Keratinocyte (primary cell): ENCODE measurements at regions not wholly inside any gene's neighbourhood (a gene's known extent, or its start where the extent isn't known, plus 50 kb on each side); places are given as distances from the start of the nearest gene placed in this dataset.

Experiments
- DNase-seq: peaks from one replicate; pipeline ENCODE4 v3.0.0-alpha.2; 2011; ENCODE audit warnings: low read depth, missing footprints, low spot score
- FAIRE-seq: peaks from 2 replicates; lab custom pipeline; 2011; peaks lifted over from hg19 to GRCh38; lab: Jason Lieb, UNC
- H2AFZ ChIP-seq: 2 replicates; pipeline ENCODE4 v1.6.0; 2012; ENCODE audit warnings: low read length, control low read depth, inconsistent platforms; ENCODE audit not compliant: control insufficient read depth
- H3K27ac ChIP-seq: 2 replicates; pipeline ENCODE4 v1.5.1; 2011; ENCODE audit warnings: low read length; ENCODE audit not compliant: control insufficient read depth, insufficient read depth
- H3K27me3 ChIP-seq: 3 replicates; pipeline ENCODE4 v1.6.0; 2011; ENCODE audit warnings: low read length; ENCODE audit not compliant: control insufficient read depth, insufficient read depth; ENCODE audit errors: extremely low read depth
- H3K36me3 ChIP-seq, 2 experiments: 2 replicates in 1 of 2; 3 replicates in 1 of 2; pipeline ENCODE4 v1.5.1; 2011; ENCODE audit warnings: low read length in 2 of 2, mild to moderate bottlenecking in 1 of 2; ENCODE audit not compliant: control insufficient read depth in 2 of 2, insufficient read depth in 2 of 2; ENCODE audit errors: extremely low read depth in 1 of 2
- H3K4me1 ChIP-seq: 3 replicates; pipeline ENCODE4 v1.5.1; 2011; ENCODE audit warnings: low read length; ENCODE audit not compliant: control insufficient read depth, insufficient read depth; ENCODE audit errors: extremely low read depth
- H3K4me2 ChIP-seq: 3 replicates; pipeline ENCODE4 v1.6.0; 2011; ENCODE audit warnings: low read depth, low read length; ENCODE audit not compliant: control insufficient read depth, insufficient read depth; ENCODE audit errors: extremely low read depth
- H3K4me3 ChIP-seq, 3 experiments: fragments of 200-600 bp in 1 of 3; sonication (generic) in 1 of 3; 2 replicates in 2 of 3; 3 replicates in 1 of 3; pipeline ENCODE4 v1.5.1; 2011 to 2016; ENCODE audit warnings: low read length in 3 of 3, mild to moderate bottlenecking in 3 of 3, control low read depth in 2 of 3, inconsistent platforms in 1 of 3, low read depth in 1 of 3, mixed read lengths in 1 of 3, mixed run types in 1 of 3, moderate library complexity in 1 of 3; ENCODE audit not compliant: control insufficient read depth in 2 of 3, insufficient read depth in 2 of 3; ENCODE audit errors: extremely low read depth in 1 of 3
- H3K79me2 ChIP-seq: 2 replicates; pipeline ENCODE4 v1.6.0; 2012; ENCODE audit warnings: low read length; ENCODE audit not compliant: control insufficient read depth, insufficient read depth
- H3K9ac ChIP-seq: 3 replicates; pipeline ENCODE4 v1.6.0; 2011; ENCODE audit warnings: low read length; ENCODE audit not compliant: control insufficient read depth, insufficient read depth; ENCODE audit errors: extremely low read depth
- H3K9me1 ChIP-seq: 3 replicates; pipeline ENCODE4 v1.6.0; 2011; ENCODE audit warnings: low read length; ENCODE audit not compliant: control insufficient read depth, insufficient read depth; ENCODE audit errors: extremely low read depth
- H3K9me3 ChIP-seq: 2 replicates; pipeline ENCODE4 v1.5.1; 2012; ENCODE audit warnings: low read depth, low read length; ENCODE audit not compliant: control insufficient read depth
- H4K20me1 ChIP-seq: 3 replicates; pipeline ENCODE4 v1.6.0; 2011; ENCODE audit warnings: low read length; ENCODE audit not compliant: control insufficient read depth, insufficient read depth; ENCODE audit errors: extremely low read depth
- EZH2 ChIP-seq: IDR thresholded peaks from one replicate; pipeline ENCODE4 v1.6.1; 2012; ENCODE audit warnings: inconsistent platforms, mild to moderate bottlenecking, low read length, moderate library complexity
- dilution Hi-C: fragments of 300-500 bp; cut with MboI; formaldehyde crosslinking; loops from one replicate; pipeline ENCODE4 v1.7.0; 2020; ENCODE audit warnings: low sequenced_read_pairs; ENCODE audit not compliant: extremely low pct_ligation_motif_present
- TF ChIP-seq, protein P1 (sequence below), 3 experiments: IDR thresholded peaks in 1 of 3; conservative IDR thresholded peaks in 1 of 3; optimal IDR thresholded peaks in 1 of 3; 2 replicates in 2 of 3; 3 replicates in 1 of 3; pipeline versions ENCODE3 to v1.5.1; 2011; ENCODE audit warnings: low read length in 3 of 3, mild to moderate bottlenecking in 3 of 3, moderate library complexity in 2 of 3, control low read depth in 1 of 3, inconsistent platforms in 1 of 3; ENCODE audit not compliant: insufficient read depth in 2 of 3; ENCODE audit errors: extremely low read depth in 1 of 3

DNA sequence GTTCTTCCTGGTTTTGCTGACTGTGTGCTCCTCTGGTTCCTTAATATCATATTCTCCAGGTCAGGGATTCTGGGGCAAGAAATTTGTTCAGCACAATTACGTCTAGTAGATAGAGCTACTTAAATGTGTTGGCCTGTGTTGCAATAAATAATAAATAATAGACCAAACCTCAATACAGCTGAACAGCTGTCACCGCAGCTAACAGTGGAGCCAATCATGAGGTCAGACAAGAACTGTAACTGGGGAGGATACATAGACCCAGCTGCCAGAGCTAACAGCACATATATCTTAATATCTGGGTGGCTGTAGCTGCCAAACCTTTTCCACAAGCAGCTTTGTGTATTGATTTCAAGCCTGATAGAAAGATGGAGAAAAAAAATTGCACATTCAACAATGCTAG, 1596.3 kb upstream of the PCDH20 start:
- H3K4me3 ChIP-seq, result no peak overlapping the region
- no peak overlapping the region for H3K27ac ChIP-seq
- FAIRE-seq (no peak), DNase-seq (no peak)
- H3K4me2 ChIP-seq, result no peak overlapping the region
- dilution Hi-C loops, result no loop called here
- H3K79me2 ChIP-seq, result no peaks in the 10 kb centered on the region
- H3K9me1 ChIP-seq, result no peaks in the 10 kb centered on the region
- no peaks in the 10 kb centered on the region for H3K4me1 ChIP-seq
- no peaks in the 10 kb centered on the region for H4K20me1 ChIP-seq
- no peaks in the 10 kb centered on the region for H3K27me3 ChIP-seq
- no peak overlapping the region for H3K9ac ChIP-seq
- H3K9me3 ChIP-seq, result peaks cover 7% of the 10 kb centered on the region
- H2AFZ ChIP-seq, result no peak overlapping the region
- TF ChIP-seq, protein P1, sequence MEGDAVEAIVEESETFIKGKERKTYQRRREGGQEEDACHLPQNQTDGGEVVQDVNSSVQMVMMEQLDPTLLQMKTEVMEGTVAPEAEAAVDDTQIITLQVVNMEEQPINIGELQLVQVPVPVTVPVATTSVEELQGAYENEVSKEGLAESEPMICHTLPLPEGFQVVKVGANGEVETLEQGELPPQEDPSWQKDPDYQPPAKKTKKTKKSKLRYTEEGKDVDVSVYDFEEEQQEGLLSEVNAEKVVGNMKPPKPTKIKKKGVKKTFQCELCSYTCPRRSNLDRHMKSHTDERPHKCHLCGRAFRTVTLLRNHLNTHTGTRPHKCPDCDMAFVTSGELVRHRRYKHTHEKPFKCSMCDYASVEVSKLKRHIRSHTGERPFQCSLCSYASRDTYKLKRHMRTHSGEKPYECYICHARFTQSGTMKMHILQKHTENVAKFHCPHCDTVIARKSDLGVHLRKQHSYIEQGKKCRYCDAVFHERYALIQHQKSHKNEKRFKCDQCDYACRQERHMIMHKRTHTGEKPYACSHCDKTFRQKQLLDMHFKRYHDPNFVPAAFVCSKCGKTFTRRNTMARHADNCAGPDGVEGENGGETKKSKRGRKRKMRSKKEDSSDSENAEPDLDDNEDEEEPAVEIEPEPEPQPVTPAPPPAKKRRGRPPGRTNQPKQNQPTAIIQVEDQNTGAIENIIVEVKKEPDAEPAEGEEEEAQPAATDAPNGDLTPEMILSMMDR (optimal IDR thresholded peaks at IDR 0.05 in 1 of 3, IDR thresholded peaks at IDR 0.05 in 1 of 3, conservative IDR thresholded peaks at IDR 0.05 in 1 of 3; ENCODE audit: extremely low read depth in 1 of 3, insufficient read depth in 2 of 3, low read length in 3 of 3), result no peak
- no peak for TF ChIP-seq EZH2
- no peaks in the 10 kb centered on the region for H3K36me3 ChIP-seq

DNA sequence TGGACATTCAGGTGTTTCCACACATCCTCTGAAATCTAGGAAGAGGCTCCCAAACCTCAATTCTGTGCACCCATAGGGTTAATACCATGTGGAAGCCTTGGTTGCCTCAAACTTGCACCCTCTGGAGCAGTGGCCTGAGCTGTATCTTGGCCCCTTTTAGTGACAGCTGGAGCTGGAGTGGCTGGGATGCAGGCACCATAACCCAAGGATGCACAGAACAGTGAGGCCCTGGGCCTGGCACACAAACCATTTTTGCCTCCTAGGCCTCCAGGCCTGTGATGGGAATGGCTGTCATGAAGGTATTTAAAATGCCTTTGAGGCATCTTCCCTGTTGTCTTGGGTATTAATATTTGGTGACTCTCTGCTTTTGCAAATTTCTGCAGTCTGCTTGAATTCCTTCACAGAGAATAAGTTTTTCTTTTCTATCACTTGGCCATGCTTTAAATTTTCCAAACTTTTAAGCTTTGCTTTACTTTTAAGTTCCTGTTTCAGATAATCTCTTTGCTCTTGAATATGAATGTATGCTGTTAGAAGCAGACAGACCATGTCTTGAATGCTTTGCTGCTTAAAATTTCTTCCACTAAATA, 1594.5 kb upstream of the PCDH20 start:
- Histone ChIP-seq H2AFZ (no peak overlapping the region), H3K27ac (no peak overlapping the region), H3K9me1 (no peaks in the 10 kb centered on the region), H3K4me2 (no peak overlapping the region), H3K4me1 (no peaks in the 10 kb centered on the region), H3K79me2 (no peaks in the 10 kb centered on the region), H3K9ac (no peak overlapping the region), H3K36me3 (no peaks in the 10 kb centered on the region), H3K4me3 (no peak overlapping the region), H3K27me3 (no peaks in the 10 kb centered on the region), H3K9me3 (peaks cover 7% of the 10 kb centered on the region), H4K20me1 (no peaks in the 10 kb centered on the region)
- TF ChIP-seq, protein P1 (optimal IDR thresholded peaks at IDR 0.05 in 1 of 3, IDR thresholded peaks at IDR 0.05 in 1 of 3, conservative IDR thresholded peaks at IDR 0.05 in 1 of 3; ENCODE audit: extremely low read depth in 1 of 3, insufficient read depth in 2 of 3, low read length in 3 of 3), result no peak
- DNase-seq (no peak), FAIRE-seq (no peak)
- dilution Hi-C loops, result no loop called here
